GM12875 (cell line): ENCODE measurements at regions not wholly inside any gene's neighbourhood (a gene's known extent, or its start where the extent isn't known, plus 50 kb on each side); places are given as distances from the start of the nearest gene placed in this dataset.

ENCODE experiments used
- H3K4me3 ChIP-seq: one replicate; pipeline ENCODE4 v1.5.1; 2011; ENCODE audit warnings: low read depth, low read length, control low read depth
- CTCF ChIP-seq: IDR thresholded peaks from 2 replicates; pipeline ENCODE4 v1.5.1; 2011; ENCODE audit warnings: low read depth, mild to moderate bottlenecking, control low read depth, inconsistent platforms, low read length, moderate library complexity, borderline replicate concordance; ENCODE audit not compliant: insufficient read depth

- H3K4me3 ChIP-seq: no peak overlapping the region
- no peak for TF ChIP-seq CTCF
These were observed 98.7 kb upstream of the ADO start for GRCh38 chr10:62705789-62706188.

- no peak for TF ChIP-seq CTCF
- no peak overlapping the region for H3K4me3 ChIP-seq
These were observed 96.7 kb upstream of the ADO start for GRCh38 chr10:62707810-62708209.

GRCh38 chr10:62708569-62708968 lies 96.0 kb upstream of the ADO start:
- H3K4me3 ChIP-seq: no peak overlapping the region
- no peak for TF ChIP-seq CTCF

- no peak overlapping the region for H3K4me3 ChIP-seq
- no peak for TF ChIP-seq CTCF
These were observed 95.3 kb upstream of the ADO start for GRCh38 chr10:62709200-62709599.

GRCh38 chr10:62710182-62710581 lies 94.3 kb upstream of the ADO start:
- no peak for TF ChIP-seq CTCF
- no peak overlapping the region for H3K4me3 ChIP-seq

- TF ChIP-seq CTCF: no peak
- no peak overlapping the region for H3K4me3 ChIP-seq
These were observed 89.1 kb upstream of the ADO start for GRCh38 chr10:62715383-62715782.

- H3K4me3 ChIP-seq: no peak overlapping the region
- TF ChIP-seq CTCF: no peak
These were observed 85.9 kb upstream of the ADO start for GRCh38 chr10:62718585-62718984.
